Thyroid gland (tissue), 4 donors: ENCODE measurements at regions not wholly inside any gene's neighbourhood (a gene's known extent, or its start where the extent isn't known, plus 50 kb on each side); places are given as distances from the start of the nearest gene placed in this dataset.

Source experiments
- CTCF ChIP-seq, 6 experiments: fragments of 200-600 bp in 3 of 6; fragments of 450-650 bp in 3 of 6; sonication (generic) in 3 of 6; IDR thresholded peaks; one replicate each; pipeline ENCODE4 v1.5.1; 2016 to 2019; ENCODE audit warnings: antibody characterized with exemption in 6 of 6, mild to moderate bottlenecking in 2 of 6, inconsistent platforms in 1 of 6, moderate library complexity in 1 of 6
- POLR2A ChIP-seq, 2 donors: fragments of 450-650 bp; IDR thresholded peaks; one replicate each; pipeline ENCODE4 v1.6.1; 2017; ENCODE audit warnings: antibody characterized with exemption in 2 of 2, mild to moderate bottlenecking in 2 of 2, moderate library complexity in 1 of 2

GRCh38 chr22:49393526-49393925 lies 434.1 kb downstream of the BRD1 start:
- TF ChIP-seq CTCF (IDR thresholded peaks at IDR 0.05): no peak
- TF ChIP-seq POLR2A (IDR thresholded peaks at IDR 0.05): no peak
